GM12891 (cell line): ENCODE measurements at regions not wholly inside any gene's neighbourhood (a gene's known extent, or its start where the extent isn't known, plus 50 kb on each side); places are given as distances from the start of the nearest gene placed in this dataset.
"Not testable (repeated sequence)": the region's sequence is repeated elsewhere in the genome, so short reads cannot be mapped to it uniquely, and the experiment has no call there.

Experiments
- DNase-seq: peaks from one replicate; pipeline ENCODE4 v3.0.0; 2011; ENCODE audit warnings: low spot score; ENCODE audit not compliant: insufficient read length
- FAIRE-seq: peaks from 2 replicates; lab custom pipeline; 2011; peaks lifted over from hg19 to GRCh38; lab: Jason Lieb, UNC

GRCh38 chr17:16841896-16842295, 130.0 kb downstream of the TNFRSF13B start:
- FAIRE-seq, result not testable (repeated sequence)

GRCh38 chr17:16840219-16840618, 131.7 kb downstream of the TNFRSF13B start:
- not testable (repeated sequence) for FAIRE-seq, DNase-seq

More at GRCh38 chr17:16841896-16842295, 130.0 kb downstream of the TNFRSF13B start:
- not testable (repeated sequence) for DNase-seq

DNA sequence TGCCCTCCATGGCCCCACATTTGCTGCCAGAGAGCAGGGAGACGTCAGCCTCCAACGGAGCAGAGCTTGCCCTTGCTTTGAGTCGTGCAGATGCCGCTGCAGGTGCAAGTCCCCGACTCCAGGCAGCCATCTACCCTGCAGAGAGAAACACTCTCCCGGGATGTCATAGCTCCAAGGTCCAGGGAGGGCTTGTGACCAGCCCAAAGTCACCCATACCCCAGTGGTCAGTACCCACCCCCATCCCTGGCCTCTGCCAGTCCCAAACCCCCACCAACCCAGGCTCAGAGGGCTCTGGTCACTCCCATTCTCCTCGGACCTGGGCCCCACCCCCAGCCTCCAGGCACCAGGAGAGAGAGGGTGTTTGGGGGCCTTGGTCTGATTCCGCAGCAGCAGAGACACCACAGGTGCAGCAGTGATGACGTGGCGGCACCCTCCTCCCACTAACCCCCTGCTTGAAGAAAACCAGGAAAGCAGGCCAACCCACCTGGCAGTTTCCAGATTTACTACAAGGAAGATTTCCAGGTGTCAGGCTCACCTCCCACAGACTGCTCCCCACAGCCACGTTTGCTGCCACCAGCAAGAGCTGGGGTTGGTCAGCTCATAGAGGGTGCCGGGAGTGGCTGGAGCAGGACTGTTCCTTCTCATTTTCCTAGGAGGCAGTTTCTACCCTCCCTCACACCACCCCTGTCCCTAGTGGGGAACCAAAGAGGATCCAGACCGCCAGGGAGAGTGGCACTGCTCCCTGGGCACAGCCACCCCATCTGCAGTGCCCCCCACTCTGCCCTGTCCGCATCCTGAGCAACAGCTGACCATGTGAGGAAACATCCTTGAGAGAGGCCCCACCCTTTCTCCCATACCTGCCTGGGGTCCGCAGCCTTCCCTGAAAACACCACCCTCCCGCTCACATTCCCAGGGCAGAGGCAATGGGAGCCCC, 132.4 kb downstream of the TNFRSF13B start:
- FAIRE-seq, DNase-seq: not testable (repeated sequence)

DNA sequence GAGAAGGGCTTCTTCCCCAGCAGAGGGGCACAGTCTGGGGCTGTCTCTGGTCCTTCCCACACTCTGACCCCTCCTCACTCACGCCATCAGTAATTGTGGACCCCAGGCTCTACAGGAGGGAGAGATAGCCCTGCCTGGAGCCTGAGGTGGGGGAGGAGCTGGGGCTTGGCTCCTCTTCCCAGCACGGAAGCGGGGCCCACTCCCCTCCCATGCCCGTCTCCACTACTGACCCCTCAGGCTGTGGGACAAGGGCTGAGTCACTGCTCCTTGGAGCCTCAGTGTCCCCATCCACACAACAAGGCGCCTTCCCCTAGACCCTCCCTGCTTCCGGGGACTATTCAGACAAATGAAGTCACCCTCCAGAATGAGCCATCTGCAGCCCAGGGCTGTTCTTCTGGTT, 133.1 kb downstream of the TNFRSF13B start:
- FAIRE-seq, DNase-seq: not testable (repeated sequence)

- FAIRE-seq, DNase-seq: not testable (repeated sequence)
Observed at GRCh38 chr17:16838287-16838686, 133.6 kb downstream of the TNFRSF13B start.

GRCh38 chr17:16837468-16838266, 134.3 kb downstream of the TNFRSF13B start:
- not testable (repeated sequence) for FAIRE-seq, DNase-seq

GRCh38 chr17:16836315-16836915, 135.5 kb downstream of the TNFRSF13B start:
- FAIRE-seq, DNase-seq: not testable (repeated sequence)

GRCh38 chr17:16833517-16833916, 138.4 kb downstream of the TNFRSF13B start:
- DNase-seq, FAIRE-seq: not testable (repeated sequence)

DNA sequence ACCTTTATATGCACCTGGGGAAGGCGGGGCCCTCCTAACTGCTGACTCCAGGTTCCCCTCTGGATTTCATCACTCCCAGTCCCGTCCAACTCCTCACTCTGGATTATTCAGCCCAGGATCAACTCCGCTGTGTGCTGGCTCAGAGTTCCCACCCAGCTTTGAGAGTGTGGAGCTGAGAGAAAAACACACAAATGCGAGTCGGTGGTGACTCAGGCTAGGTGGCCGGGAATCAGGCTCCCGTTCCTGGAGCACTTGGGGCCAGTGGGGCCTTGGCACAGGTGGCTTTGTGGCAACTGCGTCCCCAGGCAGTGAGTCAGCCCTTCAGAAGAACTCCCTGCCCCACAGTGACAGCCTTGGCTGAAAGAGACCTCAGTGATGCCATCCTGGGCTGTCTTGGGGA, 139.1 kb downstream of the TNFRSF13B start:
- DNase-seq, FAIRE-seq: not testable (repeated sequence)

DNA sequence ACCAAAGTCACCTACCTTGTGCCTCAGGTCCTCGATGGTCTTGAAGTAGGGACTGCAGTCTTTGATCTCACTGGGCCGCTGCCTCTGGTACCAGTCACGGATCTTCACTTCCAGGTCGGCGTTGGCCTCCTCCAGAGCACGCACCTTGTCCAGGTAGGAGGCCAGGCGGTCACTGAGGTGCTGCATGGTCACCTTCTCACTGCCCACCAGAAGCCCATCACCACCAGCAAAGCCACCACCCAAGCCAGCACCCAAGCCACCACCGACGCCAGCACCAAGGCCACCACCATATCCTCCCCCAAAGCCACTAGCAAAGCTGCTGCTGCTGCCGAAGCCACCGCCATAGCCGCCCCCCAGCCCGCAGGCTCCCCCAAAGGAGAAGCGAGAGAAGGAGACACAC, 139.7 kb downstream of the TNFRSF13B start:
- FAIRE-seq, DNase-seq: not testable (repeated sequence)

- FAIRE-seq, DNase-seq: not testable (repeated sequence)
Observed at GRCh38 chr17:16830770-16831169, 140.7 kb downstream of the CCDC144A start.

GRCh38 chr17:16830219-16830618, 140.2 kb downstream of the CCDC144A start:
- not testable (repeated sequence) for DNase-seq, FAIRE-seq
